ENCODE measurements at regions not wholly inside any gene's neighbourhood (a gene's known extent, or its start where the extent isn't known, plus 50 kb on each side); places are given as distances from the start of the nearest gene placed in this dataset.

DNA sequence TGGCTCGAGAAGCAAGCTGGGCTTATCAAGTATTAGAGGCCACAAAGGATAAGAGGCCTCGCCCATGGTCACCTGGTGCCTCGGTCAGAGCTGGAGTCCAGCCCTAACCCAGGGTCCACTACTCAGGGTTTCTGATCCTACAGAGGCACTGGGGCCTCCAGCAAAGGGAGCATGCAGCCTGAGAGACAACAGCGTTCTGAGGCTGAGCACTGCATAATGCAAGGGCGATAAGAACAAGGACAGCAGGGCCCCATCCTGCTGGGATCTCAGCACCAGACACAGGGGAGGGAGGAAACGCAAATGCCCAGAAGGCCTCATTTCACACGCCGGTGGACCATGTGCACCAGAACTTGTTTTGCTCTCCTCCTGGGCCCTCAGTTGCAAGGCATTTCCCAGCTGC is 63.0 kb downstream of the C5orf15 start:
- DNase-seq (ENCODE audit: low spot score) = no peak
- in situ Hi-C loops (cut with MboI; ENCODE audit: low pct_unique_long_range_greater_than_20kb, low sequenced_read_pairs, unreplicated experiment) = no loop called here
- TF ChIP-seq, protein P1, sequence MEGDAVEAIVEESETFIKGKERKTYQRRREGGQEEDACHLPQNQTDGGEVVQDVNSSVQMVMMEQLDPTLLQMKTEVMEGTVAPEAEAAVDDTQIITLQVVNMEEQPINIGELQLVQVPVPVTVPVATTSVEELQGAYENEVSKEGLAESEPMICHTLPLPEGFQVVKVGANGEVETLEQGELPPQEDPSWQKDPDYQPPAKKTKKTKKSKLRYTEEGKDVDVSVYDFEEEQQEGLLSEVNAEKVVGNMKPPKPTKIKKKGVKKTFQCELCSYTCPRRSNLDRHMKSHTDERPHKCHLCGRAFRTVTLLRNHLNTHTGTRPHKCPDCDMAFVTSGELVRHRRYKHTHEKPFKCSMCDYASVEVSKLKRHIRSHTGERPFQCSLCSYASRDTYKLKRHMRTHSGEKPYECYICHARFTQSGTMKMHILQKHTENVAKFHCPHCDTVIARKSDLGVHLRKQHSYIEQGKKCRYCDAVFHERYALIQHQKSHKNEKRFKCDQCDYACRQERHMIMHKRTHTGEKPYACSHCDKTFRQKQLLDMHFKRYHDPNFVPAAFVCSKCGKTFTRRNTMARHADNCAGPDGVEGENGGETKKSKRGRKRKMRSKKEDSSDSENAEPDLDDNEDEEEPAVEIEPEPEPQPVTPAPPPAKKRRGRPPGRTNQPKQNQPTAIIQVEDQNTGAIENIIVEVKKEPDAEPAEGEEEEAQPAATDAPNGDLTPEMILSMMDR (IDR thresholded peaks at IDR 0.05; ENCODE audit: extremely low read depth, insufficient read depth, missing control alignments) = no peak

DNA sequence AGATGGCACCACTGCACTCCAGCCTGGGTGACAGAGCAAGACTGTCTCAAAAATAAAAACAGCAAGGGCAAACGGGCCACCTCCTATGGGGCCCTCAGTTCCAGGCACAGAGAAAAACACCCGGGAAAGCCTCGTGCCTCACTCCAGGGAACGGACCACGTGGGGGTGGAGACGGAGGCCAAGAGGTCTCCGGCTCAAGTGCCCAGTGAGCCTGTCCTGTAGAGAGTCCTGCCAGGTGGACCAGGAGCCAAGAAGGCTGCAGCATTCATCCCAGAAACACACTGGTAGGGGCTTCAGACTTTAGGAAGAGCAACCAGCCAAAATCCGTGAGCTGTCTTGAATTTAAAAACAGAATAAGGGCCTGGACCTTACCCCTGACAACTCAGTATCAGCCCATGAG is 63.8 kb downstream of the C5orf15 start:
- in situ Hi-C loops (cut with MboI; ENCODE audit: low pct_unique_long_range_greater_than_20kb, low sequenced_read_pairs, unreplicated experiment) = no loop called here
- TF ChIP-seq, protein P1 (IDR thresholded peaks at IDR 0.05; ENCODE audit: extremely low read depth, insufficient read depth, missing control alignments) = no peak
- no peak for DNase-seq (ENCODE audit: low spot score)

DNA sequence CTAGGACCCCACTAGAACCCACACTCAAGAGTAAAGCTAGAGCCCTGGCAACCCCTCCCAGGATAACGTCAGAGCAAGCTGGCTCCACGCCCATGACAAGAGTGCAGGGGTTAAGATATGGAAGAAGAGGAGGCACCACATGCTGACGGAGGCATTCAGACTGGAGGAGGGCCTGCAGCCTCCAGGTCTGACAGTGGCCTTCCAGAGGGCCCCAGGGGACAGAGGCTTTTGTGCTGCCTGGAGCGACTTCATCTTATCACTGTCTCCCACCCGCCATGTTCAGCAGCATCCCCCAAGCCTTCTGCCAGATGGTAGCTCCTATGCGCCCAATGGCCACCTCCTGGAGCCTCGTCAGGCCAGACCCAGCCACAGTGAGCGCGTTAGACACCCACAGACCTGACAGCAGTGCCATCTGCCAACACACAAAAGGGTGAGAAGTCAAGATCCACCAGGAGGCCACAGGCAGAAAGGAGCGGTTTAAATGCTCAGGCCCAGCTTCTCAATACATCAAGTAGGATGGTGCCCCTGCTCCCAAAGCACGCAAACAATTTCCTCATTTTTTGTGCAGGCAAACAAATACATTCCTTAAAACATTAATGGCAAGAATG is 65.8 kb downstream of the C5orf15 start:
- in situ Hi-C loops (cut with MboI; ENCODE audit: low pct_unique_long_range_greater_than_20kb, low sequenced_read_pairs, unreplicated experiment) = no loop called here
- no peak for DNase-seq (ENCODE audit: low spot score)
- TF ChIP-seq, protein P1 (IDR thresholded peaks at IDR 0.05; ENCODE audit: extremely low read depth, insufficient read depth, missing control alignments) = no peak

DNA sequence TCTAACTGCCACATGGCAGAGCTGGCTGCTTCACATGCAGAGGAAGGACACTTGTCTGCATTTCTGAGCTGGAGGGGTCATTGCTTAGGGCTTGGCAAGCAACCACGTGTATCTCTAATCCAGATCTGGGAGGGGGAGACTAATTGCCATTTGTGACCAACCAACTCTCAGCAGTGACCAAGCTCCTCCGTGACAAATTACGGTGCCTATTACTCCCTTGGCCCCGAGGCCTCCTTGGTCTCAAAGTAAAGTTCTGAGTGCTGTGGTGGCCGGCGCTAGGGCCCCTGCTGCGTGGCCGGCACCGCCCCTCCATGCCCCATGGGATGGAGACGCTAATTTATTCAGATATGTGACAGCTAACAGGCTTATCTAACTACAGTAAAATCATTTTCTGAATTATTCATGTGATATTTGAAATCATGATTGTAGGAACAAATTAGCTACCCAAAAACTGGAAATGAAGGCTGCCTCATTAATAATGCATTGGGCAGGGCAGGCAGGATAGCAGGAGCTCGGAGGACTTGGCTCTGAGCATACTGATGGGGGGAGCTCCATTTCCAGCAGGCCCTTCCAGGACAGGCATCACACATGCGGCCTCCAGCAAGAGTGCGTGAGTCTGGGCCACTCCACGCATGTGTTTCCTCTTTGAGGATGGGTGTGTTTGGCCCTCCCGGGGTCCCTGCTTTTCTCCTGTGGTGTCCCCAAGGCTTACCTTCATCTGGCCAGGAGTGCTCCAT is 67.7 kb downstream of the C5orf15 start:
- no peak for DNase-seq (ENCODE audit: low spot score)
- TF ChIP-seq, protein P1 (IDR thresholded peaks at IDR 0.05; ENCODE audit: extremely low read depth, insufficient read depth, missing control alignments) = no peak
- in situ Hi-C loops (cut with MboI; ENCODE audit: low pct_unique_long_range_greater_than_20kb, low sequenced_read_pairs, unreplicated experiment) = no loop called here

DNA sequence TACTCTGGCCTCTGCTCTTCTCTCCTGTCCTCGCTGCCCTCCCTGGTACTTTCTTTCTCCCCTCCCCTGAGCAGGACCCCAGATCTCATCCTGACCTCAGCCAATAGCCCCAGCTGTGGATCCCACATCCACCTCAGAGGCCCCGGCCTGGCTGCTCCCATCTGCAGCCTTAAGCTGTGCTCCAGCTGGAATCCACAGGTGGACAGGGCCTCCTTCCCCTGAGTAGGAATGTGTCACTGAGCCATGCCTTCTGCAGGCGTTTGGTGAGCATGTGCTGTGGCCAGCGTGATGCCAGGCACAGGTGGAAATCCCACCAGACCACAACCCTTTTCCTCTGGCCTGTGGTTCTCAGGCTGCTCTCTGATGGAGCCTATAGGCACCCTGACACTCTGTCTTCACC is 68.9 kb downstream of the C5orf15 start:
- TF ChIP-seq, protein P1 (IDR thresholded peaks at IDR 0.05; ENCODE audit: extremely low read depth, insufficient read depth, missing control alignments) = no peak
- DNase-seq (ENCODE audit: low spot score) = no peak
- in situ Hi-C loops (cut with MboI; ENCODE audit: low pct_unique_long_range_greater_than_20kb, low sequenced_read_pairs, unreplicated experiment) = no loop called here

DNA sequence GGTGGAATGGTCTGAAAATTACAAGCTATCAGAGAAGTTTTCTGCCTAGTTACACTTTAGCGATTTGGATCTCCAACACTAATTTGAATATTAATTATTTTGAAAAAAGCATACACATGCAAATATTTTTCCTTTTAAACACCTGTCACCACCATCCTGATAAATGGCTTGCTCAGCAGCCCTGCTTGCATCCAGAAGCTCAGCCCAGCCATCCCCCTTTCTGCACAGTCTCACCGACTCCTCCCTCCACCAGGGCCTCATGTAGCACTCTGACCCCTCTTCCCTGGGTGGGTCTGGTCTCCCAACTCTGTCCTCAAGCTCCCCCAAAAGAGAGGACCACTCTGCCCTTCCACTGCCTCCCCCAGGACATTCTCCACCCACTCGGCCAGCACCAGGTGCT is 70.0 kb downstream of the C5orf15 start:
- TF ChIP-seq, protein P1 (IDR thresholded peaks at IDR 0.05; ENCODE audit: extremely low read depth, insufficient read depth, missing control alignments) = no peak
- in situ Hi-C loops (cut with MboI; ENCODE audit: low pct_unique_long_range_greater_than_20kb, low sequenced_read_pairs, unreplicated experiment) = no loop called here

More for the DNA sequence above, 70.0 kb downstream of the C5orf15 start:
- DNase-seq (ENCODE audit: low spot score) = no peak

Measured in GM13977 (cell line).